ENCODE measurements at regions not wholly inside any gene's neighbourhood (a gene's known extent, or its start where the extent isn't known, plus 50 kb on each side); places are given as distances from the start of the nearest gene placed in this dataset.
"Not testable (repeated sequence)": the region's sequence is repeated elsewhere in the genome, so short reads cannot be mapped to it uniquely, and the experiment has no call there.

DNA sequence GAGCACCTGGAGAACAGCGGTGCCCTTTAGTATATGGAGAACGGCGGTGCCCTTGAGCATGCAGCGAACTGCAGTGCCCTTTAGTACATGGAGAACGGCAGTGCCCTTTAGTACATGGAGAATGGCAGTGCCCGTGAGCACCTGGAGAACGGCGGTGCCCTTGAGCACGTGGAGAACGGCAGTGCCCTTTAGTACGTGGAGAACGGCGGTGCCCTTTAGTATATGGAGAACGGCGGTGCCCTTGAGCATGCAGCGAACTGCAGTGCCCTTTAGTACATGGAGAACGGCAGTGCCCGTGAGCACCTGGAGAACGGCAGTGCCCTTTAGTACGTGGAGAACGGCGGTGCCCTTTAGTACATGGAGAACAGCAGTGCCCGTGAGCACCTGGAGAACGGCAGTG, 151.8 kb downstream of the DLL1 start:
- TF ChIP-seq, protein P1, sequence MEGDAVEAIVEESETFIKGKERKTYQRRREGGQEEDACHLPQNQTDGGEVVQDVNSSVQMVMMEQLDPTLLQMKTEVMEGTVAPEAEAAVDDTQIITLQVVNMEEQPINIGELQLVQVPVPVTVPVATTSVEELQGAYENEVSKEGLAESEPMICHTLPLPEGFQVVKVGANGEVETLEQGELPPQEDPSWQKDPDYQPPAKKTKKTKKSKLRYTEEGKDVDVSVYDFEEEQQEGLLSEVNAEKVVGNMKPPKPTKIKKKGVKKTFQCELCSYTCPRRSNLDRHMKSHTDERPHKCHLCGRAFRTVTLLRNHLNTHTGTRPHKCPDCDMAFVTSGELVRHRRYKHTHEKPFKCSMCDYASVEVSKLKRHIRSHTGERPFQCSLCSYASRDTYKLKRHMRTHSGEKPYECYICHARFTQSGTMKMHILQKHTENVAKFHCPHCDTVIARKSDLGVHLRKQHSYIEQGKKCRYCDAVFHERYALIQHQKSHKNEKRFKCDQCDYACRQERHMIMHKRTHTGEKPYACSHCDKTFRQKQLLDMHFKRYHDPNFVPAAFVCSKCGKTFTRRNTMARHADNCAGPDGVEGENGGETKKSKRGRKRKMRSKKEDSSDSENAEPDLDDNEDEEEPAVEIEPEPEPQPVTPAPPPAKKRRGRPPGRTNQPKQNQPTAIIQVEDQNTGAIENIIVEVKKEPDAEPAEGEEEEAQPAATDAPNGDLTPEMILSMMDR (conservative IDR thresholded peaks at IDR 0.05; ENCODE audit: low read depth in 2 of 2) = not testable (repeated sequence)
- TF ChIP-seq, protein P2, sequence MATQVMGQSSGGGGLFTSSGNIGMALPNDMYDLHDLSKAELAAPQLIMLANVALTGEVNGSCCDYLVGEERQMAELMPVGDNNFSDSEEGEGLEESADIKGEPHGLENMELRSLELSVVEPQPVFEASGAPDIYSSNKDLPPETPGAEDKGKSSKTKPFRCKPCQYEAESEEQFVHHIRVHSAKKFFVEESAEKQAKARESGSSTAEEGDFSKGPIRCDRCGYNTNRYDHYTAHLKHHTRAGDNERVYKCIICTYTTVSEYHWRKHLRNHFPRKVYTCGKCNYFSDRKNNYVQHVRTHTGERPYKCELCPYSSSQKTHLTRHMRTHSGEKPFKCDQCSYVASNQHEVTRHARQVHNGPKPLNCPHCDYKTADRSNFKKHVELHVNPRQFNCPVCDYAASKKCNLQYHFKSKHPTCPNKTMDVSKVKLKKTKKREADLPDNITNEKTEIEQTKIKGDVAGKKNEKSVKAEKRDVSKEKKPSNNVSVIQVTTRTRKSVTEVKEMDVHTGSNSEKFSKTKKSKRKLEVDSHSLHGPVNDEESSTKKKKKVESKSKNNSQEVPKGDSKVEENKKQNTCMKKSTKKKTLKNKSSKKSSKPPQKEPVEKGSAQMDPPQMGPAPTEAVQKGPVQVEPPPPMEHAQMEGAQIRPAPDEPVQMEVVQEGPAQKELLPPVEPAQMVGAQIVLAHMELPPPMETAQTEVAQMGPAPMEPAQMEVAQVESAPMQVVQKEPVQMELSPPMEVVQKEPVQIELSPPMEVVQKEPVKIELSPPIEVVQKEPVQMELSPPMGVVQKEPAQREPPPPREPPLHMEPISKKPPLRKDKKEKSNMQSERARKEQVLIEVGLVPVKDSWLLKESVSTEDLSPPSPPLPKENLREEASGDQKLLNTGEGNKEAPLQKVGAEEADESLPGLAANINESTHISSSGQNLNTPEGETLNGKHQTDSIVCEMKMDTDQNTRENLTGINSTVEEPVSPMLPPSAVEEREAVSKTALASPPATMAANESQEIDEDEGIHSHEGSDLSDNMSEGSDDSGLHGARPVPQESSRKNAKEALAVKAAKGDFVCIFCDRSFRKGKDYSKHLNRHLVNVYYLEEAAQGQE (IDR thresholded peaks at IDR 0.05; ENCODE audit: unreplicated experiment) = not testable (repeated sequence)
- TF ChIP-seq CREB1 (CRISPR knock-in tag; IDR thresholded peaks at IDR 0.05; ENCODE audit: low read depth) = not testable (repeated sequence)

Measured in GM23338 (cell line).